ENCODE measurements at regions not wholly inside any gene's neighbourhood (a gene's known extent, or its start where the extent isn't known, plus 50 kb on each side); places are given as distances from the start of the nearest gene placed in this dataset.
"Not testable (repeated sequence)": the region's sequence is repeated elsewhere in the genome, so short reads cannot be mapped to it uniquely, and the experiment has no call there.

DNA sequence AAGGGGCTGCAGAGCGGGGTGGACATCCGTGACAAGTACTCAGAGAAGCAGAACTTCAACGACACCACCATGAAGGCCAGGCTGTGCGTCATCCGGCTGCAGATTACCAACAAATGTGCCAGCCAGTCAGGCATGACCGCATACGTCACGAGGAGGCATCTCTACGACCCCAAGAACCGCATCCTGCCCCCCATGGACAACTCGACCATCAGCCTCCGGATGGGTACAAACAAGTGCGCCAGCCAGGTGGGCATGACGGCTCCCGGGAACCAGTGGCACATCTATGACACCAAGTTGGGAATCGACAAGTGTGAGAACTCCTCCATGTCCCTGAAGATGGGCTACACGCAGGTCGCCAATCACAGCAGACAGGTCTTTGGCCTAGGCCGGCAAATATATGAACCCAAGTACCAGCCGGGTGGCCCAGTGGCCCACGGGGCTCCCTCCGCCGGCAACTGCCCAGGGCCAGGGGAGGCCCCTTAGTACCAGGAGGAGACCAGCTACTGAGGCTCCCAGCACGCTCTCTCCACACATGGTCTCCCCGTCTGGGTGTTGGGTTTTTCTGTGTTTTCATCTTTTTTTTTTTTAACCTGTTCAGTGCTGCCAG, 133.4 kb upstream of the TEKT4 start:
- not testable (repeated sequence) for DNase-seq

GRCh38 chr2:94753466-94753998, 117.7 kb upstream of the TEKT4 start:
- DNase-seq, result no peak

DNA sequence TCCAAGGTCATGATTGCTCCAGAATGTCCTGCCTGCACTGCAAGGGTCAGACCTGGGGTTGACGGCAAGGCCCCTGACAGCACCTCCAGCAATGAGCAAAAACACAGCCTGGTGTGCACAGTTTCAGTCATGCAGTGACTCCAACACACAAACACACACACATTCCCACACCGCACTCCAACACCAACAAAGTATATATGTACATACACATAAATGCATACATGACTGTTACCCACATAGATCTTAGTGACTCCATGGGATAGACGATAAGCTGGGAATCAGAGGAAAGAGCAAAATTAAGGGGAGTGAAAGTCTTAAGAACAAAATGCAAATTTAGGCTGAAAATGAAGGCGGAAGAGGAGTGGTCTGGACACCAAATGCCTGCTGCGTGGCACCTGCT, 112.7 kb upstream of the TEKT4 start:
- no peak for DNase-seq

GRCh38 chr2:94759211-94759610, 112.0 kb upstream of the TEKT4 start:
- peak in 1 of 5 experiments; percentile 53 for DNase-seq

GRCh38 chr2:94762600-94762999, 108.6 kb upstream of the TEKT4 start:
- no peak for DNase-seq

DNA sequence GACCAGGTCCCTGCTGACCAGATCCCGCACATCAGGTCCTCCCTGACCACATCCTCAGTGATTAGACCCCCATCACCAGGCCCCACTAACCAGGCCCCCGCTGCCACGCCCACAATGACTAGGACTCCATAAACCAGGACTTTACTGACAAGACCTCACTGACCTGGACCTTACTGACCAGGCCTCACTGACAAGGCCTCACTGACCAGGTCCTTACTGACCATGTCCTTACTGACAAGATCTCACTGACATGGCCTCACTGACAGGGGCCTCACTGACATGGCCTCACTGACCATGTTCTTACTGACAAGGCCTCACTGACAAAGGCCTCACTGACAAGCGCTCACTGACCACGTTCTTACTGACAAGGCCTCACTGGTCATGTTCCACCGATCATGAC, 107.9 kb upstream of the TEKT4 start:
- no peak for DNase-seq

DNA sequence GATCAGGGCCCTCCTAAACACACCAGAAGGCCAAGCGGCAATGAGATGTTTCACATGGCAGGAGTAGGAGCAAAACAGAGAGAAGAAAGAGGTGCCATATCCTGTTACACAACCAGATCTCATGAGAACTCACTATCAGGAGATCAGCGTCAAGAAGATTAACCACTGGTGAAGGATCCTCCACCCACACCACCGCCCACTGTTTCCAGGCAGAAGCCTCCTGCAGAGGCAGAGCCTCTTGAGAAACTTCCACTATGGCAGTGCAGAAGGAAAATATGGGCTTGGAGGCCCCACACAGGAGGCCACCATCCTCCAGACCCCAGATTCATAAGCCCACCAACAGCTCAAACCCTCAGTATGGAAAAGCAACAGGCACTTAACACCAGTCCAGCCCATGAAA, 106.9 kb upstream of the TEKT4 start:
- DNase-seq, result peak in 1 of 5 experiments; percentile 66

GRCh38 chr2:94767336-94767735, 103.9 kb upstream of the TEKT4 start:
- DNase-seq, result no peak

GRCh38 chr2:94769733-94770132, 101.5 kb upstream of the TEKT4 start:
- no peak for DNase-seq

GRCh38 chr2:94774851-94775250, 96.4 kb upstream of the TEKT4 start:
- no peak for DNase-seq

DNA sequence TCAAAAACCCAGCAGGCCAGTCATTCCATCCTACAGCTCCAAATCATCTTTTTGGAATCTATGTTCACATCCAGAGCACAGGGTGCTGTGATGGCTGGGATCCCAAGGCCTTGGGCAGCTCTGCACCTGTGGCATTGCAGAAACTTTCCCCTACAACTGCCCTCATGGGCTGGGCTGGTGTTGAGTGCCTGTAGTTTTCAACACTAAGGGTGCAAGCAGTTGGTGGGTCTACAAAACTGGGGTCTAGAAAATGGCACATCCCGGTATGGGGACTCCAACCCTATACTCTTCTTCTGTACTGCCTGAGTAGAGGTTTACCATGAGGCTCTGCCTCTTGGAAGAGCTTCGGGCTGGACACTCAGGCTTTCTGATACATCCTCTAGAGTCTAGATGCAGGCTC, 95.2 kb upstream of the TEKT4 start:
- no peak for DNase-seq

- DNase-seq, result not testable (repeated sequence)
Observed at GRCh38 chr2:94785105-94785504, 86.1 kb upstream of the TEKT4 start.

- DNase-seq, result not testable (repeated sequence)
Observed at GRCh38 chr2:94786424-94786823, 84.8 kb upstream of the TEKT4 start.

- DNase-seq, result not testable (repeated sequence)
Observed at GRCh38 chr2:94790169-94790568, 81.1 kb upstream of the TEKT4 start.

DNA sequence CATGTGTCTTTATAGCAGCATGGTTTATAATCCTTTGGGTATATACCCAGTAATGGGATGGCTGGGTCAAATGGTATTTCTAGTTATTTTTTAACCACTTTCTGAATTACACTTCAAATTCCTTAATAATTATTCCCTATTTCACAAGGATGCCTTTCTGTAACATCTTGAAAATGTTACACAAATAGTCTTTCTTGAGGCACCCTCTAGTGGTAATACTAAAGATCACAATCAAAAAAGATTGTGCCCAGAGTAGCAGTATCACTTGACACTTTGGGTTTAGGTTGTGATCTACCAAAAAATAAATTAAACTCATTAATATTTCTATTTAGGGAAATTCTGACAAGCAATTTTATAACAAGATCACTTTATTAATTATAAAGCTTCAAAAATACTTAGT, 74.0 kb upstream of the TEKT4 start:
- peak in 1 of 5 experiments; percentile 9 for DNase-seq
